ENCODE measurements at regions not wholly inside any gene's neighbourhood (a gene's known extent, or its start where the extent isn't known, plus 50 kb on each side); places are given as distances from the start of the nearest gene placed in this dataset.

DNA sequence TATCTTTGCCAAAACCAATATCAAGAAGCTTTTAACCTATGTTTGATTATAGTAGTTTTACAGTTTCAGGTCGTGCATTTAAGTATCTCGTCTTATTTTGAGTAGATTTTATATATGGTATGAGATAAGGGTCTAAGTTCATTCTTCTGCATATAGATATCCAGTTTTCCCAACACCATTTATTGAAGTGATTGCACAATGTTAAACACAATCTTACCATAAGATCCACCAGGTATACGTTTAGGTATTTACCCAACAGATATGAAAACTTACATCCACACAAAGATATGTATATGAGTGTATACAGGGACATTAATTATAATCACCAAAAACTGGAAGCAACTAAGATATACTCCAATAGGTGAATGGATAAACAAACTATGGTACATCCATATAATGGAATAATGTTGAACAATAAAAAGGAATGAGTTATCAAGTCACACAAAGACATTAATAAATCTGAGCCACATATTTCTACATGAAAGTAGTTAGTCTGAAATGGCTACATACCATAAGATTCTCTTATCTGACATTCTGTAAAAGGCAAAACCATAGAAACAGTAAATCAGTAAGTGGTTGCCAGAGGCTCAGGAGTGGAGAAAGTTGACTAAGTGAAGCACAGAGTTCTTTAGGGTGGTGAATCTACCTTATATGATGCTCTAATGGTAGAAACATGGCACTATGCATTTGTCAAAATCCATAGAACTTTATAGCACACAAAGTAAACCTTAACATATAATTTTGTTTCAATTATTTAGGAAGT lies 222.6 kb downstream of the NUAK1 start:
- DNase-seq (ENCODE audit: low read depth, low spot score) (no peak), FAIRE-seq (no peak), ATAC-seq (no peak)
- Histone ChIP-seq H3K4me1 (ENCODE audit: control insufficient read depth, insufficient read depth, low read length) (no peaks in the 10 kb centered on the region), H3K79me2 (ENCODE audit: control insufficient read depth, insufficient read depth, low read length) (no peaks in the 10 kb centered on the region), H4K20me1 (ENCODE audit: control insufficient read depth, insufficient read depth) (no peaks in the 10 kb centered on the region), H3K9me3 (replicated peaks; ENCODE audit: control insufficient read depth, insufficient read depth, low read length) (no peaks in the 10 kb centered on the region), H3K27me3 (replicated peaks in 1 of 2; ENCODE audit: control insufficient read depth in 2 of 2, insufficient read depth in 2 of 2, low read length in 1 of 2) (no peaks in the 10 kb centered on the region), H3K4me2 (ENCODE audit: control insufficient read depth, insufficient read depth) (no peak overlapping the region), H2AFZ (ENCODE audit: control insufficient read depth, low read depth, low read length) (no peak overlapping the region), H3K27ac (ENCODE audit: control insufficient read depth, insufficient read depth) (no peak overlapping the region), H3K9ac (ENCODE audit: control insufficient read depth, insufficient read depth, low read length) (no peak overlapping the region), H3K36me3 (ENCODE audit: control insufficient read depth in 2 of 2, insufficient read depth in 2 of 2, low read length in 1 of 2) (no peaks in the 10 kb centered on the region), H3K4me3 (no peak overlapping the region)
- ChIA-PET RAD21 (ENCODE audit: unreplicated experiment) (no interaction called here), CTCF (no interaction called here), POLR2A (no interaction called here), SMC1A (ENCODE audit: uncharacterized antibody, unreplicated experiment) (interaction anchor here (0.7 kb wide), 1 partner anchor 104 kb away, joined by 4 read pairs; no protein-coding TSS in a partner anchor)
- WGBS (ENCODE audit: insufficient coverage, insufficient replicate concordance, low lambda C conversion rate, missing lambda C conversion rate): 0% methylated on average over 3 of the region's 3 CpGs
- TF ChIP-seq BRCA1 (IDR thresholded peaks at IDR 0.05; ENCODE audit: low read depth, low read length): no peak
- TF ChIP-seq EZH2 (IDR thresholded peaks at IDR 0.05; ENCODE audit: borderline replicate concordance, control insufficient read depth, low read depth, low read length): no peak
- no peak for TF ChIP-seq ZNF622 (IDR thresholded peaks at IDR 0.05)
- no peak for TF ChIP-seq CEBPZ (IDR thresholded peaks at IDR 0.05; ENCODE audit: low read depth, low read length)
- no peak for TF ChIP-seq MEF2A (IDR thresholded peaks at IDR 0.05; ENCODE audit: insufficient read depth, low read depth, low read length)
- TF ChIP-seq CTCF (IDR thresholded peaks at IDR 0.05 in 2 of 3, conservative IDR thresholded peaks at IDR 0.05 in 1 of 3; ENCODE audit: control insufficient read depth in 2 of 3, extremely low read depth in 1 of 3, insufficient read depth in 1 of 3, low read depth in 3 of 3, low read length in 3 of 3): no peak
- no peak for TF ChIP-seq BACH1 (IDR thresholded peaks at IDR 0.05; ENCODE audit: borderline replicate concordance)
- TF ChIP-seq PKNOX1 (IDR thresholded peaks at IDR 0.05): no peak
- no peak for TF ChIP-seq STAT1 (conservative IDR thresholded peaks at IDR 0.05)
- no peak for TF ChIP-seq MYC (IDR thresholded peaks at IDR 0.05; ENCODE audit: insufficient read depth, insufficient read length, insufficient replicate concordance, low read length, severe bottlenecking)
- TF ChIP-seq, protein P1, sequence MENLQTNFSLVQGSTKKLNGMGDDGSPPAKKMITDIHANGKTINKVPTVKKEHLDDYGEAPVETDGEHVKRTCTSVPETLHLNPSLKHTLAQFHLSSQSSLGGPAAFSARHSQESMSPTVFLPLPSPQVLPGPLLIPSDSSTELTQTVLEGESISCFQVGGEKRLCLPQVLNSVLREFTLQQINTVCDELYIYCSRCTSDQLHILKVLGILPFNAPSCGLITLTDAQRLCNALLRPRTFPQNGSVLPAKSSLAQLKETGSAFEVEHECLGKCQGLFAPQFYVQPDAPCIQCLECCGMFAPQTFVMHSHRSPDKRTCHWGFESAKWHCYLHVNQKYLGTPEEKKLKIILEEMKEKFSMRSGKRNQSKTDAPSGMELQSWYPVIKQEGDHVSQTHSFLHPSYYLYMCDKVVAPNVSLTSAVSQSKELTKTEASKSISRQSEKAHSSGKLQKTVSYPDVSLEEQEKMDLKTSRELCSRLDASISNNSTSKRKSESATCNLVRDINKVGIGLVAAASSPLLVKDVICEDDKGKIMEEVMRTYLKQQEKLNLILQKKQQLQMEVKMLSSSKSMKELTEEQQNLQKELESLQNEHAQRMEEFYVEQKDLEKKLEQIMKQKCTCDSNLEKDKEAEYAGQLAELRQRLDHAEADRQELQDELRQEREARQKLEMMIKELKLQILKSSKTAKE (IDR thresholded peaks at IDR 0.05; ENCODE audit: low read depth, poor library complexity, severe bottlenecking): no peak
- TF ChIP-seq CBX3 (IDR thresholded peaks at IDR 0.05; ENCODE audit: borderline replicate concordance, low read depth): no peak
- no peak for TF ChIP-seq PAX5 (IDR thresholded peaks at IDR 0.05; ENCODE audit: borderline replicate concordance, low read depth, low read length)
- TF ChIP-seq JUNB (IDR thresholded peaks at IDR 0.05): no peak
- no peak for TF ChIP-seq NFYB (IDR thresholded peaks at IDR 0.05; ENCODE audit: insufficient read depth, low read depth, low read length)
- no peak for TF ChIP-seq ZBED1 (IDR thresholded peaks at IDR 0.05; ENCODE audit: borderline replicate concordance)
- BruUV-seq (replicated peaks): no TSS peak
- in situ Hi-C loops (cut with MboI): no loop called here
- intact Hi-C loops (cut with micrococcal nuclease; ENCODE audit: unreplicated experiment): no loop called here
